ENCODE measurements at regions not wholly inside any gene's neighbourhood (a gene's known extent, or its start where the extent isn't known, plus 50 kb on each side); places are given as distances from the start of the nearest gene placed in this dataset.
"Not testable (repeated sequence)": the region's sequence is repeated elsewhere in the genome, so short reads cannot be mapped to it uniquely, and the experiment has no call there.

GRCh38 chr7:68875857-68876256 lies 722.4 kb upstream of the AUTS2 start:
- Histone ChIP-seq H3K27ac (ENCODE audit: insufficient read depth in 1 of 2, low read depth in 1 of 2, low read length in 2 of 2, poor library complexity in 1 of 2, severe bottlenecking in 2 of 2) (no peak overlapping the region), H3K9me3 (ENCODE audit: control extremely low read depth in 1 of 5, control insufficient read depth in 4 of 5, insufficient read depth in 2 of 5, low read depth in 1 of 5, low read length in 4 of 5) (no peaks in the 10 kb centered on the region), H3K36me3 (ENCODE audit: control insufficient read depth in 4 of 4, insufficient read depth in 4 of 4, low read length in 3 of 4) (no peaks in the 10 kb centered on the region), H3K4me3 (ENCODE audit: control insufficient read depth in 1 of 7, extremely low read depth in 1 of 7, insufficient read depth in 4 of 7, low read depth in 2 of 7, low read length in 6 of 7) (no peak overlapping the region), H3K27me3 (replicated peaks in 2 of 5; ENCODE audit: control insufficient read depth in 4 of 5, insufficient read depth in 5 of 5, low read length in 4 of 5) (no peaks in the 10 kb centered on the region), H3K4me1 (ENCODE audit: control extremely low read depth in 1 of 4, control insufficient read depth in 4 of 4, insufficient read depth in 4 of 4, low read length in 3 of 4) (no peaks in the 10 kb centered on the region)
- no peak for DNase-seq
- WGBS (ENCODE audit: insufficient coverage) = 100% methylated on average over 2 of the region's 2 CpGs
- POLR2A ChIA-PET = no interaction called here
- CTCF ChIA-PET = no interaction called here

GRCh38 chr7:68887116-68887515 lies 711.2 kb upstream of the AUTS2 start:
- H3K27me3 ChIP-seq (replicated peaks in 2 of 5; ENCODE audit: control insufficient read depth in 4 of 5, insufficient read depth in 5 of 5, low read length in 4 of 5); H3K9me3 ChIP-seq (ENCODE audit: control extremely low read depth in 1 of 5, control insufficient read depth in 4 of 5, insufficient read depth in 2 of 5, low read depth in 1 of 5, low read length in 4 of 5); H3K4me1 ChIP-seq (ENCODE audit: control extremely low read depth in 1 of 4, control insufficient read depth in 4 of 4, insufficient read depth in 4 of 4, low read length in 3 of 4); H3K27ac ChIP-seq (ENCODE audit: insufficient read depth in 1 of 2, low read depth in 1 of 2, low read length in 2 of 2, poor library complexity in 1 of 2, severe bottlenecking in 2 of 2); H3K36me3 ChIP-seq (ENCODE audit: control insufficient read depth in 4 of 4, insufficient read depth in 4 of 4, low read length in 3 of 4); H3K4me3 ChIP-seq (ENCODE audit: control insufficient read depth in 1 of 7, extremely low read depth in 1 of 7, insufficient read depth in 4 of 7, low read depth in 2 of 7, low read length in 6 of 7); POLR2A ChIA-PET; CTCF ChIA-PET; DNase-seq: not testable (repeated sequence)
- WGBS (ENCODE audit: insufficient coverage) = no CpG with 5 or more reads among the region's 1 CpG

- Histone ChIP-seq H3K9me3 (ENCODE audit: control extremely low read depth in 1 of 5, control insufficient read depth in 4 of 5, insufficient read depth in 2 of 5, low read depth in 1 of 5, low read length in 4 of 5) (no peaks in the 10 kb centered on the region), H3K27me3 (replicated peaks in 2 of 5; ENCODE audit: control insufficient read depth in 4 of 5, insufficient read depth in 5 of 5, low read length in 4 of 5) (no peaks in the 10 kb centered on the region), H3K27ac (ENCODE audit: insufficient read depth in 1 of 2, low read depth in 1 of 2, low read length in 2 of 2, poor library complexity in 1 of 2, severe bottlenecking in 2 of 2) (no peak overlapping the region), H3K36me3 (ENCODE audit: control insufficient read depth in 4 of 4, insufficient read depth in 4 of 4, low read length in 3 of 4) (no peaks in the 10 kb centered on the region), H3K4me1 (ENCODE audit: control extremely low read depth in 1 of 4, control insufficient read depth in 4 of 4, insufficient read depth in 4 of 4, low read length in 3 of 4) (no peaks in the 10 kb centered on the region), H3K4me3 (ENCODE audit: control insufficient read depth in 1 of 7, extremely low read depth in 1 of 7, insufficient read depth in 4 of 7, low read depth in 2 of 7, low read length in 6 of 7) (no peak overlapping the region)
- WGBS (ENCODE audit: insufficient coverage) = 41% methylated on average over 2 of the region's 3 CpGs
- CTCF ChIA-PET = no interaction called here
- DNase-seq = no peak
- POLR2A ChIA-PET = no interaction called here
Measured at GRCh38 chr7:68888971-68889385, 709.3 kb upstream of the AUTS2 start.

DNA sequence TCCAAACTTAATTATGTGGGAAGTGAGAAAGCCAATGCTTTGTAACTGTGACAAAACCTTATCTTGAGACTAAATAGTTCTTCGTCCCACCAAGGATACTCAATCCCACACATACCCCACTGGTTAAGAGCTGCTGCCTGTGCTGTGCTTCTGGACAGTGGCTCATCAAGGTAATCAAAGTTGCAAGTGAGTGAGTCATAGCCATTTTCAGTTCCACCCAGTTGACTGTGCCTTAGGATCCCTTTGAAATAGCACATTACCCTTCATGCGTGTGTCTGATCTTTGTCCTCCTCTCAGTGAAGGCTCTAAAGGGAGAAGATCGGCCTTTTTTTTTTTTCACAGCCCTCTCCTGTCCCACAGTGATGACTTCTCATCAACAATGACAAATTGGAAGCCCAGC lies 706.0 kb upstream of the AUTS2 start:
- Histone ChIP-seq H3K27me3 (replicated peaks in 2 of 5; ENCODE audit: control insufficient read depth in 4 of 5, insufficient read depth in 5 of 5, low read length in 4 of 5) (no peaks in the 10 kb centered on the region), H3K36me3 (ENCODE audit: control insufficient read depth in 4 of 4, insufficient read depth in 4 of 4, low read length in 3 of 4) (no peaks in the 10 kb centered on the region), H3K4me1 (ENCODE audit: control extremely low read depth in 1 of 4, control insufficient read depth in 4 of 4, insufficient read depth in 4 of 4, low read length in 3 of 4) (no peaks in the 10 kb centered on the region), H3K9me3 (ENCODE audit: control extremely low read depth in 1 of 5, control insufficient read depth in 4 of 5, insufficient read depth in 2 of 5, low read depth in 1 of 5, low read length in 4 of 5) (no peaks in the 10 kb centered on the region), H3K27ac (ENCODE audit: insufficient read depth in 1 of 2, low read depth in 1 of 2, low read length in 2 of 2, poor library complexity in 1 of 2, severe bottlenecking in 2 of 2) (no peak overlapping the region), H3K4me3 (ENCODE audit: control insufficient read depth in 1 of 7, extremely low read depth in 1 of 7, insufficient read depth in 4 of 7, low read depth in 2 of 7, low read length in 6 of 7) (no peak overlapping the region)
- ChIA-PET CTCF (no interaction called here), POLR2A (no interaction called here)
- 94% methylated on average over 3 of the region's 3 CpGs for WGBS (ENCODE audit: insufficient coverage)
- DNase-seq = no peak

- Histone ChIP-seq H3K27ac (ENCODE audit: insufficient read depth in 1 of 2, low read depth in 1 of 2, low read length in 2 of 2, poor library complexity in 1 of 2, severe bottlenecking in 2 of 2) (no peak overlapping the region), H3K4me1 (ENCODE audit: control extremely low read depth in 1 of 4, control insufficient read depth in 4 of 4, insufficient read depth in 4 of 4, low read length in 3 of 4) (no peaks in the 10 kb centered on the region), H3K27me3 (replicated peaks in 2 of 5; ENCODE audit: control insufficient read depth in 4 of 5, insufficient read depth in 5 of 5, low read length in 4 of 5) (no peaks in the 10 kb centered on the region), H3K4me3 (ENCODE audit: control insufficient read depth in 1 of 7, extremely low read depth in 1 of 7, insufficient read depth in 4 of 7, low read depth in 2 of 7, low read length in 6 of 7) (no peak overlapping the region), H3K36me3 (ENCODE audit: control insufficient read depth in 4 of 4, insufficient read depth in 4 of 4, low read length in 3 of 4) (no peaks in the 10 kb centered on the region), H3K9me3 (ENCODE audit: control extremely low read depth in 1 of 5, control insufficient read depth in 4 of 5, insufficient read depth in 2 of 5, low read depth in 1 of 5, low read length in 4 of 5) (no peaks in the 10 kb centered on the region)
- ChIA-PET POLR2A (no interaction called here), CTCF (no interaction called here)
- DNase-seq = no peak
- 16% methylated on average over 1 of the region's 4 CpGs for WGBS (ENCODE audit: insufficient coverage)
Measured at GRCh38 chr7:68893411-68893810, 704.9 kb upstream of the AUTS2 start.

- POLR2A ChIA-PET; H3K27me3 ChIP-seq (replicated peaks in 2 of 5; ENCODE audit: control insufficient read depth in 4 of 5, insufficient read depth in 5 of 5, low read length in 4 of 5); H3K9me3 ChIP-seq (ENCODE audit: control extremely low read depth in 1 of 5, control insufficient read depth in 4 of 5, insufficient read depth in 2 of 5, low read depth in 1 of 5, low read length in 4 of 5); H3K27ac ChIP-seq (ENCODE audit: insufficient read depth in 1 of 2, low read depth in 1 of 2, low read length in 2 of 2, poor library complexity in 1 of 2, severe bottlenecking in 2 of 2); H3K4me1 ChIP-seq (ENCODE audit: control extremely low read depth in 1 of 4, control insufficient read depth in 4 of 4, insufficient read depth in 4 of 4, low read length in 3 of 4); DNase-seq; H3K36me3 ChIP-seq (ENCODE audit: control insufficient read depth in 4 of 4, insufficient read depth in 4 of 4, low read length in 3 of 4); CTCF ChIA-PET; H3K4me3 ChIP-seq (ENCODE audit: control insufficient read depth in 1 of 7, extremely low read depth in 1 of 7, insufficient read depth in 4 of 7, low read depth in 2 of 7, low read length in 6 of 7): not testable (repeated sequence)
- 97% methylated on average over 5 of the region's 6 CpGs for WGBS (ENCODE audit: insufficient coverage)
Measured at GRCh38 chr7:68899156-68899555, 699.1 kb upstream of the AUTS2 start.

- POLR2A ChIA-PET = no interaction called here
- WGBS (ENCODE audit: insufficient coverage) = 90% methylated on average over 6 of the region's 9 CpGs
Measured at GRCh38 chr7:68900096-68900495, 698.2 kb upstream of the AUTS2 start.

DNA sequence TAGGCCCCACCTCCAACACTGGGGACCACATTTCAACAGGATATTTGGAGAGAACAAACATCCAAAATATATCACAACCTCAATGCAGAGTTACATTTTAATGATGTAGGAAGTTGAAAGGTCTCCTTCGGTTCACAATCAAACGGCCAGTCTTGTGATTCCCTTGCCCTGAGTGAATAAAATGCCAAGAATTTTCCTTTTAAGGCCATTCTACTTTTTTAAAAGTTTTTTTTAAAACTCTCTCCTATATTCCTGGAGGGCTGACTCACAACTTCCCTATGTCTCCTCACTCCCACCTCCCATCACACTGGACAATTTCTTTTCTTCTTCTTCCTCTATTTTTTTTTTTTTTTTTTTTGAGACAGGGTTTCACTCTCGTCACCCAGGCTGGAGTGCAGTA lies 693.6 kb upstream of the AUTS2 start:
- no peaks in the 10 kb centered on the region for H3K36me3 ChIP-seq (ENCODE audit: control insufficient read depth in 4 of 4, insufficient read depth in 4 of 4, low read length in 3 of 4)
- no peaks in the 10 kb centered on the region for H3K27me3 ChIP-seq (replicated peaks in 2 of 5; ENCODE audit: control insufficient read depth in 4 of 5, insufficient read depth in 5 of 5, low read length in 4 of 5)
- ChIA-PET POLR2A (no interaction called here), CTCF (no interaction called here)
- H3K27ac ChIP-seq (ENCODE audit: insufficient read depth in 1 of 2, low read depth in 1 of 2, low read length in 2 of 2, poor library complexity in 1 of 2, severe bottlenecking in 2 of 2) = no peak overlapping the region
- no peak overlapping the region for H3K4me3 ChIP-seq (ENCODE audit: control insufficient read depth in 1 of 7, extremely low read depth in 1 of 7, insufficient read depth in 4 of 7, low read depth in 2 of 7, low read length in 6 of 7)
- DNase-seq = no peak
- peaks cover 0 to 3% (median 0%) of the 10 kb centered on the region in 5 experiments for H3K9me3 ChIP-seq (ENCODE audit: control extremely low read depth in 1 of 5, control insufficient read depth in 4 of 5, insufficient read depth in 2 of 5, low read depth in 1 of 5, low read length in 4 of 5)
- WGBS (ENCODE audit: insufficient coverage) = 92% methylated on average over 2 of the region's 3 CpGs
- H3K4me1 ChIP-seq (ENCODE audit: control extremely low read depth in 1 of 4, control insufficient read depth in 4 of 4, insufficient read depth in 4 of 4, low read length in 3 of 4) = no peaks in the 10 kb centered on the region

More at GRCh38 chr7:68900096-68900495, 698.2 kb upstream of the AUTS2 start:
- no peak for DNase-seq
- Histone ChIP-seq H3K27ac (ENCODE audit: insufficient read depth in 1 of 2, low read depth in 1 of 2, low read length in 2 of 2, poor library complexity in 1 of 2, severe bottlenecking in 2 of 2) (no peak overlapping the region), H3K4me1 (ENCODE audit: control extremely low read depth in 1 of 4, control insufficient read depth in 4 of 4, insufficient read depth in 4 of 4, low read length in 3 of 4) (no peaks in the 10 kb centered on the region), H3K4me3 (ENCODE audit: control insufficient read depth in 1 of 7, extremely low read depth in 1 of 7, insufficient read depth in 4 of 7, low read depth in 2 of 7, low read length in 6 of 7) (no peak overlapping the region), H3K9me3 (ENCODE audit: control extremely low read depth in 1 of 5, control insufficient read depth in 4 of 5, insufficient read depth in 2 of 5, low read depth in 1 of 5, low read length in 4 of 5) (peaks cover 0 to 3% (median 0%) of the 10 kb centered on the region in 5 experiments), H3K36me3 (ENCODE audit: control insufficient read depth in 4 of 4, insufficient read depth in 4 of 4, low read length in 3 of 4) (no peaks in the 10 kb centered on the region), H3K27me3 (replicated peaks in 2 of 5; ENCODE audit: control insufficient read depth in 4 of 5, insufficient read depth in 5 of 5, low read length in 4 of 5) (no peaks in the 10 kb centered on the region)
- CTCF ChIA-PET = no interaction called here
